Endothelial cell of umbilical vein (primary cell): ENCODE measurements at regions not wholly inside any gene's neighbourhood (a gene's known extent, or its start where the extent isn't known, plus 50 kb on each side); places are given as distances from the start of the nearest gene placed in this dataset.

Source experiments
- CTCF ChIP-seq, 2 donors: IDR thresholded peaks; 1 replicate in 1 of 2; 2 replicates in 1 of 2; pipeline ENCODE4 v1.5.1; 2011; ENCODE audit warnings: low read length in 2 of 2, mild to moderate bottlenecking in 2 of 2, moderate library complexity in 2 of 2, control low read depth in 1 of 2, inconsistent platforms in 1 of 2, low read depth in 1 of 2; ENCODE audit not compliant: insufficient read depth in 1 of 2; ENCODE audit errors: extremely low read depth in 1 of 2
- EZH2 ChIP-seq: IDR thresholded peaks from 2 replicates; pipeline ENCODE4 v1.6.1; 2012; ENCODE audit warnings: borderline replicate concordance, low read depth, mild to moderate bottlenecking, moderate library complexity, low read length, inconsistent platforms; ENCODE audit not compliant: severe bottlenecking
- FOS ChIP-seq: IDR thresholded peaks from 2 replicates; pipeline ENCODE4 v1.6.1; 2011; ENCODE audit warnings: mild to moderate bottlenecking, low read length, moderate library complexity, borderline replicate concordance; ENCODE audit not compliant: insufficient read depth
- GATA2 ChIP-seq: IDR thresholded peaks from 2 replicates; pipeline ENCODE4 v1.7.0; 2011; ENCODE audit warnings: low read depth, mild to moderate bottlenecking, moderate library complexity, mixed read lengths, low read length; ENCODE audit not compliant: insufficient read length, insufficient read depth
- JUN ChIP-seq: IDR thresholded peaks from 2 replicates; pipeline ENCODE4 v1.6.1; 2011; ENCODE audit warnings: borderline replicate concordance, low read depth; ENCODE audit not compliant: insufficient read length, insufficient read depth
- MAX ChIP-seq: IDR thresholded peaks from 2 replicates; pipeline ENCODE4 v1.6.1; 2011; ENCODE audit not compliant: insufficient read depth, insufficient read length
- POLR2A ChIP-seq: IDR thresholded peaks from 2 replicates; pipeline ENCODE4 v1.6.1; 2012; ENCODE audit warnings: low read depth, mild to moderate bottlenecking, control low read depth, low read length
- POLR2AphosphoS5 ChIP-seq: IDR thresholded peaks from 2 replicates; pipeline ENCODE4 v1.6.1; 2012; ENCODE audit warnings: low read depth, mild to moderate bottlenecking, control low read depth, low read length, moderate library complexity; ENCODE audit not compliant: insufficient read depth

GRCh38 chr1:8211251-8211882 is 106.5 kb upstream of the SLC45A1 start:
- TF ChIP-seq CTCF (IDR thresholded peaks at IDR 0.05; ENCODE audit: extremely low read depth in 1 of 2, insufficient read depth in 1 of 2, low read depth in 1 of 2, low read length in 2 of 2) (no peak), POLR2A (no peak), MAX (no peak), EZH2 (no peak), JUN (no peak), POLR2AphosphoS5 (no peak), GATA2 (no peak), FOS (no peak)
